ENCODE measurements at regions not wholly inside any gene's neighbourhood (a gene's known extent, or its start where the extent isn't known, plus 50 kb on each side); places are given as distances from the start of the nearest gene placed in this dataset.

DNA sequence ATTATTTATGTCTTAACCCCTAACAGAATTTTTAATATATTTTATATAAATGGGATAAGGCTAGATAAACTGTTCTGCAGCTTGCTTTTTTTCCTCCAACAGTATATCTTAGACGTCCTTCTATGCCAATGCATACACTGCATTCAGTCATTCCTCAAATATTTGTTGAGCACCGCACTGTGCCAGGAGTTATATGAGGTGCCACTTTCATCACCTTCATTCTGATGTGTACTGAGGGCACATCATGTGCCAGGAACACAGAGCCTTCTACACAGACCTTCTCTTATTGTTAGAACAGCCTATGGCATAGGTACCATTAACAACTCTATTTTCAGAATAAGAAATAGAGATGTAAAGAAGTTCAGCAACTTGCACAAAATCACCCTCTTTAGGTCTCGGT, 570.1 kb downstream of the CDK5RAP2 start:
- H2BK20ac ChIP-seq (ENCODE audit: low read depth, low read length, poor library complexity, severe bottlenecking) = no peak overlapping the region
- no peak overlapping the region for H4K91ac ChIP-seq (ENCODE audit: insufficient read length, low read depth, low read length)
- H2BK15ac ChIP-seq (ENCODE audit: low read depth, low read length) = no peak overlapping the region
- Mint-ChIP-seq H3K36me3 (ENCODE audit: insufficient read depth in 1 of 3, low read depth in 3 of 3) (no peaks in the 10 kb centered on the region), H3K4me1 (no peaks in the 10 kb centered on the region), H3K4me3 (no peak overlapping the region), H3K27ac (no peak overlapping the region), H3K27me3 (ENCODE audit: low read depth) (peaks cover 4% of the 10 kb centered on the region), H3K9me3 (no peaks in the 10 kb centered on the region; a peak in 1 of 5 replicates)
- no peak overlapping the region for H3K56ac ChIP-seq (ENCODE audit: insufficient read length, low read depth, low read length)
- no peak overlapping the region for H3K27ac ChIP-seq (ENCODE audit: insufficient read length, low read depth, low read length)
- H3K27me3 ChIP-seq (ENCODE audit: insufficient read depth, low read length) = no peaks in the 10 kb centered on the region
- H4K5ac ChIP-seq (ENCODE audit: insufficient read length, low read depth, low read length) = no peak overlapping the region
- H3K18ac ChIP-seq (ENCODE audit: insufficient read length, low read depth, low read length) = no peak overlapping the region
- no peaks in the 10 kb centered on the region for H3K79me2 ChIP-seq (ENCODE audit: insufficient read depth, low read length)
- no peaks in the 10 kb centered on the region for H4K20me1 ChIP-seq (ENCODE audit: control insufficient read depth, insufficient read depth, insufficient read length)
- H3K79me1 ChIP-seq (ENCODE audit: insufficient read depth, low read depth, low read length, poor library complexity, severe bottlenecking) = no peaks in the 10 kb centered on the region
- no peaks in the 10 kb centered on the region for H3K23me2 ChIP-seq (ENCODE audit: insufficient read length, low read depth, low read length, poor library complexity, severe bottlenecking)
- no peak overlapping the region for H3K4me2 ChIP-seq (ENCODE audit: insufficient read depth, insufficient read length, low read length)
- no peak overlapping the region for H2AFZ ChIP-seq (ENCODE audit: low read length)
- WGBS (ENCODE audit: extremely low coverage, insufficient read length, low lambda C conversion rate) = no CpG with 5 or more reads among the region's 3 CpGs
- no peaks in the 10 kb centered on the region for H3K4me1 ChIP-seq (ENCODE audit: insufficient read depth, low read length)
- H3K4ac ChIP-seq (ENCODE audit: low read depth, low read length) = no peak overlapping the region
- no peak overlapping the region for H2AK5ac ChIP-seq (ENCODE audit: insufficient read length, low read length)
- H3K23ac ChIP-seq (ENCODE audit: insufficient read length, low read depth, low read length) = no peak overlapping the region
- DNase-seq = no peak
- H2BK12ac ChIP-seq (ENCODE audit: insufficient read length, low read depth, low read length) = no peak overlapping the region
- H2BK120ac ChIP-seq (ENCODE audit: low read depth, low read length, poor library complexity, severe bottlenecking) = no peak overlapping the region
- H3K9me3 ChIP-seq (ENCODE audit: control insufficient read depth, low read depth, low read length) = no peaks in the 10 kb centered on the region
- H4K8ac ChIP-seq (replicated peaks; ENCODE audit: insufficient read length, low read depth, low read length) = no peak overlapping the region
- no peak overlapping the region for H2BK5ac ChIP-seq (ENCODE audit: insufficient read length, low read length)
- no peak overlapping the region for H3K9ac ChIP-seq (ENCODE audit: extremely low read depth, insufficient read length, low read length)
- no peak overlapping the region for H3K14ac ChIP-seq (ENCODE audit: insufficient read depth, low read length)
- H3T11ph ChIP-seq (ENCODE audit: low read length) = no peak overlapping the region
- TF ChIP-seq, protein P1, sequence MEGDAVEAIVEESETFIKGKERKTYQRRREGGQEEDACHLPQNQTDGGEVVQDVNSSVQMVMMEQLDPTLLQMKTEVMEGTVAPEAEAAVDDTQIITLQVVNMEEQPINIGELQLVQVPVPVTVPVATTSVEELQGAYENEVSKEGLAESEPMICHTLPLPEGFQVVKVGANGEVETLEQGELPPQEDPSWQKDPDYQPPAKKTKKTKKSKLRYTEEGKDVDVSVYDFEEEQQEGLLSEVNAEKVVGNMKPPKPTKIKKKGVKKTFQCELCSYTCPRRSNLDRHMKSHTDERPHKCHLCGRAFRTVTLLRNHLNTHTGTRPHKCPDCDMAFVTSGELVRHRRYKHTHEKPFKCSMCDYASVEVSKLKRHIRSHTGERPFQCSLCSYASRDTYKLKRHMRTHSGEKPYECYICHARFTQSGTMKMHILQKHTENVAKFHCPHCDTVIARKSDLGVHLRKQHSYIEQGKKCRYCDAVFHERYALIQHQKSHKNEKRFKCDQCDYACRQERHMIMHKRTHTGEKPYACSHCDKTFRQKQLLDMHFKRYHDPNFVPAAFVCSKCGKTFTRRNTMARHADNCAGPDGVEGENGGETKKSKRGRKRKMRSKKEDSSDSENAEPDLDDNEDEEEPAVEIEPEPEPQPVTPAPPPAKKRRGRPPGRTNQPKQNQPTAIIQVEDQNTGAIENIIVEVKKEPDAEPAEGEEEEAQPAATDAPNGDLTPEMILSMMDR (conservative IDR thresholded peaks at IDR 0.05) = no peak

Measured in H9 (cell line).